Stimulated activated CD4-positive, alpha-beta T cell treated with anti-CD3 and anti-CD28 coated beads, Interleukin-4, amount 100 ng/mL, for 24 hours (primary cell): ENCODE measurements at regions not wholly inside any gene's neighbourhood (a gene's known extent, or its start where the extent isn't known, plus 50 kb on each side); places are given as distances from the start of the nearest gene placed in this dataset.
"Not testable (repeated sequence)": the region's sequence is repeated elsewhere in the genome, so short reads cannot be mapped to it uniquely, and the experiment has no call there.

Experiments used
- DNase-seq: peaks from one replicate; pipeline ENCODE4 v3.0.0-alpha.2; 2020

- DNase-seq: no peak
These were observed 270.7 kb upstream of the SOX9 start for GRCh38 chr17:71849783-71850768.

GRCh38 chr17:71850812-71851211 is 270.0 kb upstream of the SOX9 start:
- DNase-seq: no peak

- DNase-seq: no peak
These were observed 265.8 kb upstream of the SOX9 start for GRCh38 chr17:71855010-71855409.

GRCh38 chr17:71864755-71865154 is 256.1 kb upstream of the SOX9 start:
- no peak for DNase-seq

DNA sequence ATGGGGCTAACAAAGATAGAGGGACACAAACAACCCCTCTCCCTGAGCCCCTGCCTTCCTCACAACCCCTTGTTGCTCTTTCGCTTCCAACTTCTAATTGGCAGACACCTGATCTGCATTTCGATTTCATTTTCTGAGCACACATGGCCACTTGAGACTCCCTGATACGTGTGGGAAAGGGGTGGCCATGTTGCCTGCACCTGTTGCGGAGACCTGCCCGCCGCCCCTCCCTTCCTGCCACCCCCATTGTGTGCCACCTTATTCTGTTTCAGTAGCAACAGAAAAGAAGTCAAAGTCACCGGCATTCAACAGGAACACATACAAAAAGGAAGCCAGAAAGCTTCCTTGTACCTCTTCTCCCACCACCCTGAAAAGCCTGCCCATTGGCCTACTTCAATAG is 254.7 kb upstream of the SOX9 start:
- DNase-seq: no peak

DNA sequence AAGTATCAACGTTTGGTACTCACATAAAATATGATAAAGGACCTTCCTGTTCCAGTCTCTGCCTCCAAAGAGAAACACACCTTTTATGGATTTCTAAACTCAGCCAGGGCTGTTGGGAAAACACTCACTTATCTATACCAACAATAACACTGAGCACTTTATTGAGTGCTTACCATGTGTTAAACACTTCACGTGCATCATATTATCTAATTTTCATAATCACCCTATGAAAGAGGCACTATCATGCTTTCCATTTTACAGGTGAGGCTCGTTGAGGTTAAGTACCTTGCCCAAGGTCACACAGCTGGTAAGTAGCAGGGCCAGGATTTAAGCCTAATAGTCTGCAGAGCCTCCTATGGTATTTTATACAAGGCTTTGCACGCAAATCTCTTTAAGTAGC is 251.5 kb upstream of the SOX9 start:
- no peak for DNase-seq

DNA sequence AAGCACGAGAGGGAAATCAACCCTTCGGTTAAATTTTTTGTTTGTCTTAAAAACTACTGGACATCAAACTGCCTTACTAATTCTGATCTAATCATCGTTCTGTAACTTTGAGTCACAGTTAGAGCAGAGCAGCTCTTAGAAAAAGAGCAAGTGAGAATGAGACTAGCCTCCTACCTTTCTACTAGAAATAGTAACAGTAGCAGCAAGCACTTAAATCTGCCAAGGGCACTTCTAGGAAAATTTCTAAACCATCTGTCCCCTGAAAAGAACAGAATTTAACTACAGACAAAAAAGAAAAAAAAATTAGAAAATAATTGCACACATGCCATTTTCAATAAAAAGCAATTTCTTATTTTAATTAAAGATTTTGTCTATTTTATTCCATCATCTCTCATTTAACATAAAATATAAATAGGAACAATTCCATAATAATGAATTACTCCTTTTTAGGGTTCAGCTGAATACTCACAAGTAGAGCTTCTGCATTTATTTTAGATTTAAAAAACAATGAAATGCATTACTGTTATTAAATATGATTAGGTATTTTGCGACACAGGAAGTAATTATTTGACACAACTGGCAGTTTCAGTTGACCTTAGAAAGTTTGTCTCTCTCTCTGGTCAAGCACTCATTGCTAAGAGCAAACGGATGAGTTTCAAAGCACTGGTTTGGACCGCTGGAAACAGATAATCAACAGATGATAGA is 250.8 kb upstream of the SOX9 start:
- DNase-seq: no peak

DNA sequence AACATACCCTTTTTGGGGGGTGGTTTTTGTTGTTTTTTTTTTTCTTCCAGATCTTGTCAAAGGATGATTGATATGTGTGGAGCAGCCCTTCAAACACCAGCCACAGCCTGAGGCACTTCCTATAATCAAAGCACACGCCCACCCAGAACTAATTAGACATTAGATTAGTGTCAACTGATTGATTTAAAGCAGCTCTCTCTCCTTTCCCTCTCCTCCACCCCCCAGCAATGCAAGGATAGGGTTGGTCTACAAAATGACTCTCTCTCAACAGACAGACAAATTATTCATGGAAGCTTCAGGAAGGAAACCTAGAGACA is 250.3 kb upstream of the SOX9 start:
- DNase-seq: no peak

DNA sequence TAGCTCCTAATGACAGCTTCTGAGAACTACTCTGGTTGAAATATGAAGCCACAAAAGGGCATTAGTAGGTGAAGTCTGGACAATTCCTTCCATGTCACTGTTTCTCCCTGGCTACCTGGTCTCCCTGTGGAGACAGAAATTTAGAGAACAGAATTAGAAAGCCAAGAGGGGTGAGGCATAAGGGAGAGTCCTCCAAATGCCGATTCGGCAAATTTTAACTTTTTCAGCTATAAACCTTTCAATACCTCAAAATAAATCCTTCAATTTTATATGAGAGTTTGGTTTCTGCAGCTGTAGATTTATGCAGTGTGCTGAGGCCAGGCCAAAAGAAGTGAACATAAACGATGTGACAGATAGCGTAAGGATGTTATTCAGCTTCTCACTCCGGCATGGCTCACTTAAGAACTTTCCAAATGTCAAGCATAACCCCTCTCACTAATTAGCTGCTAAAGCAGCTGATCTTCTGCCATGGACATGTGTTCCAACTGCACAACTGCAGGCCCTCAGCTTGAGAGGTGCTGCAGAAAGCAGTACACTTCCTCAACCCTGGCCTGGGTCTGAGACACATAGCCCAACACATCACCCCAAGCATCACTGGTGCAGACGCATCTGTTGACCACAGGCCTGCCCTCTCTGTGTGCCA is 247.9 kb upstream of the SOX9 start:
- no peak for DNase-seq

GRCh38 chr17:71874773-71875172 is 246.0 kb upstream of the SOX9 start:
- not testable (repeated sequence) for DNase-seq

- no peak for DNase-seq
These were observed 242.5 kb upstream of the SOX9 start for GRCh38 chr17:71878271-71878670.

DNA sequence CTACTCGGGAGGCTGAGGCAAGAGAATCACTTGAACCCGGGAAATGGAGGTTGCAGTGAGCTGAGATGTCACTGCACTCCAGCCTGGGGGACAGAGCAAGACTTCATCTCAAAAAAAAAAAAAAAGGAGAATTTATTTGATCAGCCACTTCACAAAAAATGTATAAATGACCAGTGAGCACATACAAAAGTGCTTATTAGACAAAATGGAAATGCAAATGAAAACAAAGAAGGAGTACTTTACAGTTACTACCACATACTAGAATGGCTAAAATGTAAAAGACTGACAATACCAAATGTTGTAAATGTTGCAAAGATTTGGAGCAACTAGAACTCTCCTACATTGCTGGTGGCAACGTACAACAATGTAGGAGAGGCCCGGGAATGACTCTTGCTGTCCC is 241.8 kb upstream of the SOX9 start:
- DNase-seq: no peak

DNA sequence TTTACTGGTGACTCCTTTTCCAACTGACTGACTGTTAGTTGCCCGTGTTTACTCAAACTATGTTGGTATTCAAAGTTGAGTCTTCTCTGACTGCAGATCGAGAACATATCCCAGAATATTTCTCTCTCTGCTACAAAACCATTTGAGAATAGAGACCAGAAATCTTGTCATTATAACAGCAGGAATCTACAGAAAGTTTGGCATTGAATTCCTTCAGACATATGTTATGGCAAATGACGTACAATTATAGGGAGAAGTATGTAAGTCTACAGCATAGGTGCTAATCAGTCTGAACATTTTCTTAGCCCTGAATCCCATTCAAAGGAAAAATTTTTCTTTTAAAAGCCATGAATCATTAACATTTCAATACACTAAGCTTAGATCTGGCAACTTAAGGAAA is 239.8 kb upstream of the SOX9 start:
- DNase-seq: no peak

DNA sequence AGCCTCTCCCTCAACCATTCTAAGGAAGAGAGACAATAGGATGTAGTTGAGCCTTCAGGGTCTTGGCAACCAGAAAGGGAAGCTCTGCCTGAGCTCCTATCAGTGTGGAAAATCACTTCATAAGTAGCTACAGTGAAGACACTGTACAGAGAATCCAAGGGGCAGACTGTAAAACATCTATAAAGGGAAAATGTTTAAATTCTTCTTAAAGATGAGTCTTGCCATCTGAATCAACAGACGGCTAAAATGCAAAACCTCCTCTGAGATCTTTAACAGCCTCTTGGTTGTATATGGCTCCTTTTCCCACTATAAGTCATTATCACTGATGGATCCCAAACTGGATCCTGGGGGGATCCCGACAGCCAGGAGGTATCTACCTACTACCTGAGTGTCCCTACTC is 239.2 kb upstream of the SOX9 start:
- DNase-seq: no peak

- DNase-seq: no peak
These were observed 237.6 kb upstream of the SOX9 start for GRCh38 chr17:71883258-71883657.

GRCh38 chr17:71883845-71884244 is 237.0 kb upstream of the SOX9 start:
- DNase-seq: no peak

DNA sequence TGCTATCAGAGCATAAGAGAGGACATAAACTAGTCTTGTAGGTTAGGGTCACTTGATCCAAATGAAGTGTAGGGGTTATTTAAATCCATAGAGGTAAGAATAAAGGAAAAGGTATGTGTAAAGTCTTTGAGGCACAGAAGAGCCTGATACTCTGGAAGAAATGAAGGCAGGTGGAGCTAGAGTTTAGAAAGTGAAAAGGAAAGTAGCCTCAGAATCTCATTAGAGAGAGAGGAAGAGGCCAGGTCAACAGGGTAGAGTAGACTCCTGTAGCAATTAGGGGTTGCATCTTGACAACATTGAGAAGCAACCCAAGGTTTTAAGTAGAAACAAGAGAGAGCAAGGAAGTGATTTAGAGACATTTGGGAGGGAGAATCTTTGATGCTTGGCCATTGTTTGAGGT is 235.2 kb upstream of the SOX9 start:
- no peak for DNase-seq

DNA sequence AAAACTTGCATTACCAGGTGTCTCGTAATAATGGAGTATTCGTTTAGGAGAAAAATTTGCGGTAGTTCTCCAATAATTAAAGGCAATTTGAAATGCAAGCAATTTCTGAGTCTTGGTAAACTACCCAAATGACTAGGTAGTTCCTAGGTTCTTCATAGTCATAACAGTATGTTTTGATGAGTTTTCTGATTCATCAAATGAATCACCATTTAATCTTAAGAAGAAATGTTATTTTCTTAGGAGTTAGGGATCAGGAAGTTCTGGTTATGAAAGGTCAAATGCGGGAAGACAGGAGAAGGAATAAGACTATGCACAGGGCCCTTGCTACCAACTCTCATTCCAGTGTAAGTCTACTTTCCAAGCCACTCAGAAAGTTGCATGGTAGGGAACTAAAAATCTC is 221.5 kb upstream of the SOX9 start:
- DNase-seq: no peak

- DNase-seq: no peak
These were observed 220.1 kb upstream of the SOX9 start for GRCh38 chr17:71900621-71901229.

DNA sequence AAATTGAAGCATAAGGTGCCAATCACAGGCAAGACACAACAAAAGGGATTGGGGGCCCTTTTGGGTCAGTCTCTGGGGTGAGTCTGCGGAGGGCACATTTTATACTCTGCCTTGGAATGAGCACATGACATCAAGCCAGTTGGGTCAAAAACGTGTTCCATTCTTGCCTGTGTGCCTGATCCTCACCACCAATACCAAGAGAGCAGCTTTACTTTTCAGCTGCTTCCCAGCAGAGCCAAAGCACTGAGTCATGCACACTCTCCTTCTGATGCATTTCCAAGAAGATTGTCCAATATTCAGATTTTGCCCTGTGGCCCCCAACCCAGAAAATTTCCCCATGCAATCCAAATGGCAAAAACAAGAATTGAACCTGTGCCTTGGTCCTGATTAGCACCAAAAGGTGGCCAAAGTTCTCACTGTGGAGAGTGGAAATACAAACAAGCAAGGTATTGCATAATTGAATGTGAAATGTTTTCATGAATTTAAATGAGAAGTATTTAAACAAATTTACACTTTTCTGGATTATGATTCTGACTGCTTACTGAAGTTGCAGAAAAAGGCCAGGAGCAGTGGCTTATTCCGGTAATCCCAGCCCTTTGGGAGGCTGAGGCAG is 217.8 kb upstream of the SOX9 start:
- DNase-seq: no peak

DNA sequence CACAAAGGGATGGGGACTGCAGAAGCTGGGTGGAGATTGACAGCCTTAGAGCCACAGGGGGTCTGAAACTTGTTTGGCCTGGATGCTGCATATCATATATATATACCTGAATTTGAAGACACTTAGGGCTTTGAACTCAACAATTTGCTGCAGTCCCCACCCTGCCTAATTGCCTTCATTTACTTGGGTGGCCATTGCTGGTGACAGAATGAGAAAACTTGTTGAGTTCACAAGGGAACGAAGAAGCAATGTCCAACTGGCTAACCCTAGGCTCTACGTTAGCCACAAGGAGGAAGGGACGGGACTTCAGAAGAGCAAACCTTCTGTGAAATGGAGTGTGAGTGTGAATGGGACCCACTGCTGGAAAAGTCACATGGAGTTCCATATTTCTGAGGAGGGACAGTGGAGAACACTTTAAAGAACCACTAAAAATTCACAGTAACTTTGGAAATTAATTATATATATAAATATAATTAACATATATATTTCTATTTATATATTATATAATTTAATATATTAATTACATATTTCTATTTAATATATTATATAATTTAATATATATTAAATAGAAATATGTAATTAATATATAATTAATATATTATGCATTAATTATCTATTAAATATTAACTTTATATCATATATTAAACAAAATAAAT is 215.3 kb upstream of the SOX9 start:
- no peak for DNase-seq

DNA sequence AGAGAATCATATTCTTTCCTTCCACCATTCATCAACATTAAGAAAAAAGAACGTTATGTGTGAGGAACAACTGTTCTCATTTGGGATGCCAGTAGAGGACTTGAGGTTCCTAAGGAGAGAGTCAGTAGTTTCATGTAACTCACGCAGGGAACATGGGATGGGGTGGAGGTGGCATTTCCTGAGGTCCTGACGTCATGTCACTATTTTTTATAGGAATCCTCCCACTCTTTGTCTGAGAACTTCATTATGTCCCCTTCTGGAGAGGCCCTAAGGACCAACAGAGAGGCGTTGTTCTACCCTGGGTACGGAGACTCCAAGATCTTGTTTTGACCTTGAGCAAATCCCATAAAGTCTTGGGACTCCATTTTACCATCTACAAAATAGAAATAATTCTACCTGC is 211.7 kb upstream of the SOX9 start:
- no peak for DNase-seq

DNA sequence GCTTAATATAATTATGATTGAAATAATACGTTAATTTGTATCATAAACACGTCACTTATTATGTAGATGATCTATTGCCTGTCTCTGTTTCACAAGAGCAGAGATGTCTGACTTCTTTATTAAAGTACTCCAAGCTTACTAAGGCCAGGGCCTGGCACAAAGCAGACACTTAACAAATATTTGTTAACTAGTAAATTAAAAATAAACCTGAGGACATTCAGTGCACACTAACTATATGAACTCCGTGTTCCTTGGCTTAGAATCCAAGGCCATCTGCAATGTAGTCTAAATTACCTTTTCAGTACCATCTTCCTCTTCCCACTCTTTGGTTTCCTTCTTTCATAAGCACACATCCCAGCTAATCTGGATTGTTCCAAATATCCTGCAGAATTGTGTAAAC is 210.8 kb upstream of the SOX9 start:
- DNase-seq: no peak
